Upper lobe of left lung (tissue), 4 donors: ENCODE measurements at regions not wholly inside any gene's neighbourhood (a gene's known extent, or its start where the extent isn't known, plus 50 kb on each side); places are given as distances from the start of the nearest gene placed in this dataset.

Source experiments
- CTCF ChIP-seq, 6 experiments: fragments of 450-650 bp in 4 of 6; fragments of 200-600 bp in 2 of 6; sonication (generic) in 2 of 6; IDR thresholded peaks; one replicate each; pipeline ENCODE4 v1.5.1; 2016 to 2019; ENCODE audit warnings: antibody characterized with exemption in 6 of 6
- EP300 ChIP-seq, 4 donors: sonication (generic); formaldehyde crosslinking; IDR thresholded peaks; one replicate each; pipeline ENCODE4 v1.5.1; 2017; ENCODE audit warnings: antibody characterized with exemption in 4 of 4, control low read depth in 2 of 4
- POLR2A ChIP-seq, 4 donors: fragments of 450-650 bp; IDR thresholded peaks; one replicate each; pipeline ENCODE4 v1.5.1; 2016 to 2017; ENCODE audit warnings: antibody characterized with exemption in 4 of 4, mild to moderate bottlenecking in 2 of 4
- POLR2AphosphoS5 ChIP-seq, 2 donors: sonication (generic); formaldehyde crosslinking; IDR thresholded peaks; one replicate each; pipeline ENCODE4 v1.5.1; 2017; ENCODE audit warnings: antibody characterized with exemption in 2 of 2

DNA sequence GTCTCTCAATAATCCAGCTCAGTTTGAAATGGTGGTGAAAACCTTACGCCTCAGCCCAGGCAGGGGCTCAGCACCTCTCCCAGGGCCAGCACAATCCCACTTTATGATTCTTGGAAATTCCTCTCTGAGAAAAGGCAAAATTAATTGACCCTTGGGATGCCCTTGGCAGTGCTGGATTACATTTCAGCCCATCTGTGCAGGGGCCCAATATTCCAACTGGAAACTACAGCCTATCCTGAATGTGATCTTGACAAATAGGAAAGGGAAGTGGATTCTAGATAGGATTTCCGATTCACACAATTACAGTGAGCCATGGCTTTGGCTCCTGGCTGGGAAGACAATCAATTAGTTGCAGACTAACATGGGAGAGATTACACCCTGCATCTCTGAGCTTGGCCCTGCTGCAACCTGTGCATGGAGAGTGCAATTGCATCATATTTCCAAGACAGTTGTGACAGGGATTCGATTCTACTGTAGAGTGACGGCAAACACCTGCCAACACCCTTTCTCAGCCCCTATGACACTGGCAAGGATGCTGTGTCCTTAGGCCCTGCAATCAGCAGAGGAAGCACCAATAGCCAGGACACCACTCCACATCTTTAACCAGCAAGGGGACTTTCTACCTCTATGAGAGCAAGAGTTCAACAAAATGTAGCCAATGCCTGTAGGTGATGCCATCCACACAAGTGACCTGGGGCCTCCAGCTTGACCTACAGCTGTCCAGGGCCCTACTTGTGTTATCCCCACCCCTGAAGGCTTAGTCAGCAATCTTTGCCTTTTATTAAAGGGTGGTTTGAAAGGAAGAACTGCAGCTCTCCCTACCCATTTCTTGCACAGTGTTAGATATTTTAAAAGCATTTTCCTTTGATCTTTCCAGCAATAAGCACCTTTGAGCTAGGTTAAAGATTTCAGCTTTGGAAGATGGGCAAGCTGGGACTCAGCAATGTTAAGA is 187.2 kb upstream of the HS6ST1 start:
- TF ChIP-seq CTCF (IDR thresholded peaks at IDR 0.05) (no peak), POLR2AphosphoS5 (IDR thresholded peaks at IDR 0.05) (no peak), EP300 (IDR thresholded peaks at IDR 0.05) (no peak), POLR2A (IDR thresholded peaks at IDR 0.05) (no peak)
